ENCODE measurements at regions not wholly inside any gene's neighbourhood (a gene's known extent, or its start where the extent isn't known, plus 50 kb on each side); places are given as distances from the start of the nearest gene placed in this dataset.
"Not testable (repeated sequence)": the region's sequence is repeated elsewhere in the genome, so short reads cannot be mapped to it uniquely, and the experiment has no call there.

GRCh38 chr2:136281281-136282114 is 163.5 kb upstream of the CXCR4 start:
- Histone ChIP-seq H3K36me3 (ENCODE audit: insufficient read depth, low read length) (no peaks in the 10 kb centered on the region), H3K27ac (ENCODE audit: low read depth, low read length, poor library complexity, severe bottlenecking) (no peak overlapping the region), H3K79me2 (ENCODE audit: insufficient read depth, low read depth, low read length) (no peaks in the 10 kb centered on the region), H3K4me3 (ENCODE audit: low read depth, low read length, poor library complexity, severe bottlenecking) (no peak overlapping the region), H3K4me2 (ENCODE audit: low read length) (no peak overlapping the region), H4K20me1 (ENCODE audit: insufficient read depth, low read length) (no peaks in the 10 kb centered on the region), H2AFZ (ENCODE audit: low read length) (peak overlapping the region; percentile 52; the same call in 1 of the 2 replicates), H3K9me2 (ENCODE audit: insufficient read depth, low read length) (no peaks in the 10 kb centered on the region), H3K9me3 (ENCODE audit: low read length) (no peaks in the 10 kb centered on the region), H3K4me1 (ENCODE audit: insufficient read depth, low read length, poor library complexity, severe bottlenecking) (peaks cover 31% of the 10 kb centered on the region)
- TF ChIP-seq EZH2phosphoT487 (IDR thresholded peaks at IDR 0.05; ENCODE audit: borderline replicate concordance, low read depth, low read length) = no peak
- TF ChIP-seq, protein P1, sequence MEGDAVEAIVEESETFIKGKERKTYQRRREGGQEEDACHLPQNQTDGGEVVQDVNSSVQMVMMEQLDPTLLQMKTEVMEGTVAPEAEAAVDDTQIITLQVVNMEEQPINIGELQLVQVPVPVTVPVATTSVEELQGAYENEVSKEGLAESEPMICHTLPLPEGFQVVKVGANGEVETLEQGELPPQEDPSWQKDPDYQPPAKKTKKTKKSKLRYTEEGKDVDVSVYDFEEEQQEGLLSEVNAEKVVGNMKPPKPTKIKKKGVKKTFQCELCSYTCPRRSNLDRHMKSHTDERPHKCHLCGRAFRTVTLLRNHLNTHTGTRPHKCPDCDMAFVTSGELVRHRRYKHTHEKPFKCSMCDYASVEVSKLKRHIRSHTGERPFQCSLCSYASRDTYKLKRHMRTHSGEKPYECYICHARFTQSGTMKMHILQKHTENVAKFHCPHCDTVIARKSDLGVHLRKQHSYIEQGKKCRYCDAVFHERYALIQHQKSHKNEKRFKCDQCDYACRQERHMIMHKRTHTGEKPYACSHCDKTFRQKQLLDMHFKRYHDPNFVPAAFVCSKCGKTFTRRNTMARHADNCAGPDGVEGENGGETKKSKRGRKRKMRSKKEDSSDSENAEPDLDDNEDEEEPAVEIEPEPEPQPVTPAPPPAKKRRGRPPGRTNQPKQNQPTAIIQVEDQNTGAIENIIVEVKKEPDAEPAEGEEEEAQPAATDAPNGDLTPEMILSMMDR (conservative IDR thresholded peaks at IDR 0.05; ENCODE audit: low read length) = no peak
- intact Hi-C loops (cut with micrococcal nuclease; ENCODE audit: unreplicated experiment) = no loop called here
- ChIA-PET CTCF (ENCODE audit: unreplicated experiment) (interaction anchor here (0.6 kb wide), 1 partner anchor 368 kb away, joined by 3 read pairs; no protein-coding TSS in a partner anchor), POLR2A (interaction anchor here (0.6 to 2.0 kb wide), 10 partner anchors 9 to 1300 kb away, joined by 3 to 6 read pairs (median 4); no protein-coding TSS in a partner anchor)
- DNase-seq (ENCODE audit: low spot score) = no peak
- BruUV-seq (replicated peaks) = no TSS peak

GRCh38 chr2:136266346-136266745 is 148.4 kb upstream of the CXCR4 start:
- POLR2A ChIA-PET = interaction anchor here (1.6 to 1.8 kb wide), 2 partner anchors 11 kb away, joined by 7 to 8 read pairs; no protein-coding TSS in a partner anchor
- H3K27ac ChIP-seq (ENCODE audit: low read depth, low read length, poor library complexity, severe bottlenecking); H3K36me3 ChIP-seq (ENCODE audit: insufficient read depth, low read length); CTCF ChIA-PET (ENCODE audit: unreplicated experiment); intact Hi-C loops (cut with micrococcal nuclease; ENCODE audit: unreplicated experiment); H3K79me2 ChIP-seq (ENCODE audit: insufficient read depth, low read depth, low read length); H3K4me1 ChIP-seq (ENCODE audit: insufficient read depth, low read length, poor library complexity, severe bottlenecking); H4K20me1 ChIP-seq (ENCODE audit: insufficient read depth, low read length); BruUV-seq (replicated peaks); H3K4me2 ChIP-seq (ENCODE audit: low read length); H2AFZ ChIP-seq (ENCODE audit: low read length); H3K9me2 ChIP-seq (ENCODE audit: insufficient read depth, low read length); DNase-seq (ENCODE audit: low spot score); H3K4me3 ChIP-seq (ENCODE audit: low read depth, low read length, poor library complexity, severe bottlenecking): not testable (repeated sequence)
- peaks cover 22% of the 10 kb centered on the region for H3K9me3 ChIP-seq (ENCODE audit: low read length)

DNA sequence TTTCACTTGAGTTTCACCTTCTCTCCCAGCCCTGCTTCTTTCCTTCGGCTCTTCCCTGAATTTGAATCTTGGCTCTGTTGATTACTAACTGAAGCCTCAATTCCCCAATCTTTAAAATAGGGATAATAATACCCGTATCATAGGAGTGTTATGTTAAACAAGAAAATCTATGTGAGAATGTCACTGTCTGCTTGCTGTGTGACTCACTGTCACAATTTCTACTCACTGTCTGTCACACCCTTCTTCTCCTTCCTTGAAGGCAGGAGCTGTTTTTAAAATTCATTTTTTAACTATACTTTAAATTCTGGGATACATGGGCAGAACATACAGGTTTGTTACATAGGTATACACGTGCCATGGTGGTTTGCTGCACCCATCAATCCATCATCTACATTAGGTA is 141.6 kb upstream of the CXCR4 start:
- Histone ChIP-seq H3K4me1 (ENCODE audit: insufficient read depth, low read length, poor library complexity, severe bottlenecking) (peaks cover 36% of the 10 kb centered on the region), H2AFZ (ENCODE audit: low read length) (no peak overlapping the region), H3K79me2 (ENCODE audit: insufficient read depth, low read depth, low read length) (no peaks in the 10 kb centered on the region), H4K20me1 (ENCODE audit: insufficient read depth, low read length) (no peaks in the 10 kb centered on the region), H3K9me2 (ENCODE audit: insufficient read depth, low read length) (no peaks in the 10 kb centered on the region), H3K9me3 (ENCODE audit: low read length) (no peaks in the 10 kb centered on the region), H3K4me2 (ENCODE audit: low read length) (no peak overlapping the region), H3K36me3 (ENCODE audit: insufficient read depth, low read length) (no peaks in the 10 kb centered on the region), H3K27ac (ENCODE audit: low read depth, low read length, poor library complexity, severe bottlenecking) (no peak overlapping the region), H3K4me3 (ENCODE audit: low read depth, low read length, poor library complexity, severe bottlenecking) (no peak overlapping the region)
- TF ChIP-seq, protein P1 (conservative IDR thresholded peaks at IDR 0.05; ENCODE audit: low read length) = no peak
- TF ChIP-seq EZH2phosphoT487 (IDR thresholded peaks at IDR 0.05; ENCODE audit: borderline replicate concordance, low read depth, low read length) = no peak
- no peak for DNase-seq (ENCODE audit: low spot score)
- ChIA-PET POLR2A (interaction anchor here (0.6 to 8.0 kb wide), 4 partner anchors 9 to 125 kb away, joined by 3 to 99 read pairs (median 3); no protein-coding TSS in a partner anchor), CTCF (ENCODE audit: unreplicated experiment) (no interaction called here)
- no TSS peak for BruUV-seq (replicated peaks)
- intact Hi-C loops (cut with micrococcal nuclease; ENCODE audit: unreplicated experiment) = loop anchor here (5.0 kb wide), 2 partner anchors 262 to 342 kb away; no protein-coding TSS in a partner anchor
